ENCODE measurements at regions not wholly inside any gene's neighbourhood (a gene's known extent, or its start where the extent isn't known, plus 50 kb on each side); places are given as distances from the start of the nearest gene placed in this dataset.

DNA sequence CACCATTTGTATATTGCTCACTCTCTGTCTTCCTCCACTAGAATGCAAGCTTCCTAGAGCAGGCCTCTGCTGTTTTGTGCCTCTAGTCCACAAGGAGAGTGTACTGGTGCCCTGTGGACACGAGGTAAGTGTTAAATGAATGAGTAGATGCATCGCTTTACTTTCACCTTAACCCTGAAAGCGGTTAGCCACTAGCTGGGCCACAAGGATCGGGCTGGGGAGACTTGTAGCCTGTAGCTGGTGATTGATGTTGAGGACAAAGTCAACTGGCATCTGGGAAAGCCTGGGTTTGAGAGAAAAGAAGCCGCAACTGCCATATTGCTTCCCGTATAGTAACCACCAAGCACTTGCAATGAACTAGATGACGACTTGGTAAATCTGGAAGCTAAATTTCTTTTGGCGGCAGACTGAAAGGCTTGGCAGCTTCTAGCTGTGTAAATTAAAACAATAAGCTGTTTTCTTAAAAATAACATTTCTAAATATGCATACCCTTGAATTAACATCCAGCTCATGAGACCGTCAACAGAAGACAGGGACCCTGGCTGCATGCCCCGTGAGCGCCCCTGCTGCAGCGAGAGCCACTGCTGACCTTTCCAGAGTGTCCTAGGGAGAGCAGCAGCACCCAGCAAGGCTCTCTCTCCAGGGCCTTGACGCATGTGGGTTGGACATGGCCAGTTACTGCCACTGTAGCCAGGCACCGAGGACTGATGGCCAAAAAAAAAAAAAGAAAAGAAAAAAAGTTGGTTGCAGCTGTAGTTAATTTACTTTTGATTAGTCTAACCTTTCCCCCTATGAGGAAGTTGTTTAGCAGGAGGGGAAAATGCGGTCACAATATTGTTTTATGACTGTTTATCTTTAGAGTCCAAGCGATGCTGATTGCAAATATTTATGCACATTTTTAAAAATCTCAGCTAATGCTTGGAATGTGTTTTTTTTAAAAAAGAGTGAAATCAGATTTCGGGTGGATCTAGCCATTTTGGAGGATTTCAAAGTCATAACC is 315.1 kb downstream of the TFAP2C start:
- H3K4me3 ChIP-seq (replicated peaks; ENCODE audit: low read depth, low read length), result no peak overlapping the region
- H3K36me3 ChIP-seq (ENCODE audit: control insufficient read depth, insufficient read depth, low read length), result no peaks in the 10 kb centered on the region
- TF ChIP-seq, protein P1, sequence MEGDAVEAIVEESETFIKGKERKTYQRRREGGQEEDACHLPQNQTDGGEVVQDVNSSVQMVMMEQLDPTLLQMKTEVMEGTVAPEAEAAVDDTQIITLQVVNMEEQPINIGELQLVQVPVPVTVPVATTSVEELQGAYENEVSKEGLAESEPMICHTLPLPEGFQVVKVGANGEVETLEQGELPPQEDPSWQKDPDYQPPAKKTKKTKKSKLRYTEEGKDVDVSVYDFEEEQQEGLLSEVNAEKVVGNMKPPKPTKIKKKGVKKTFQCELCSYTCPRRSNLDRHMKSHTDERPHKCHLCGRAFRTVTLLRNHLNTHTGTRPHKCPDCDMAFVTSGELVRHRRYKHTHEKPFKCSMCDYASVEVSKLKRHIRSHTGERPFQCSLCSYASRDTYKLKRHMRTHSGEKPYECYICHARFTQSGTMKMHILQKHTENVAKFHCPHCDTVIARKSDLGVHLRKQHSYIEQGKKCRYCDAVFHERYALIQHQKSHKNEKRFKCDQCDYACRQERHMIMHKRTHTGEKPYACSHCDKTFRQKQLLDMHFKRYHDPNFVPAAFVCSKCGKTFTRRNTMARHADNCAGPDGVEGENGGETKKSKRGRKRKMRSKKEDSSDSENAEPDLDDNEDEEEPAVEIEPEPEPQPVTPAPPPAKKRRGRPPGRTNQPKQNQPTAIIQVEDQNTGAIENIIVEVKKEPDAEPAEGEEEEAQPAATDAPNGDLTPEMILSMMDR (IDR thresholded peaks at IDR 0.05; ENCODE audit: insufficient read depth, low read length, poor library complexity, severe bottlenecking), result no peak
- DNase-seq (ENCODE audit: extremely low read depth, insufficient read length), result no peak
- no peaks in the 10 kb centered on the region; the same call in 1 of the 2 replicates for H3K27me3 ChIP-seq (replicated peaks; ENCODE audit: control insufficient read depth, insufficient read depth, low read length)

GRCh38 chr20:56945057-56945456 is 316.0 kb downstream of the TFAP2C start:
- DNase-seq (ENCODE audit: extremely low read depth, insufficient read length), result no peak
- Histone ChIP-seq H3K27me3 (replicated peaks; ENCODE audit: control insufficient read depth, insufficient read depth, low read length) (no peaks in the 10 kb centered on the region; the same call in 1 of the 2 replicates), H3K36me3 (ENCODE audit: control insufficient read depth, insufficient read depth, low read length) (no peaks in the 10 kb centered on the region), H3K4me3 (replicated peaks; ENCODE audit: low read depth, low read length) (no peak overlapping the region)
- TF ChIP-seq, protein P1 (IDR thresholded peaks at IDR 0.05; ENCODE audit: insufficient read depth, low read length, poor library complexity, severe bottlenecking), result no peak

DNA sequence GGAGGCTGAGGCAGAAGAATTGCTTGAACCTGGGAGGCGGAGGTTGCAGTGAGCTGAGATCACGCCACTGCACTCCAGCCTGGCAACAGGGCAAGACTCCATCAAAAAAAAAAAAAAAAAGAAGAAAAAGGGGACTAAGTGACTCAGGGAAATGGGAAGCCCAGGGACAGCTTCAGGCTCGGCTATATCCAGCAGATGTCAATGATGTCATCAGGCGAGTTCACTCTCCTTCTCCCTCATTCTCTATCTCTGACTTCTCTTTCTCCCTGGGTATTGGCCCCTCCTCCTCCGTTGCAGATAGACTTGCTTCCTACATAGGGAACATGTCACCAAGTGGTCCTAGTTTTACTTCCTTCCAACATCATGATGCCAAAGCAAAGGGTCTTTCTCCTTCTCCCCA is 316.8 kb downstream of the TFAP2C start:
- no peaks in the 10 kb centered on the region; the same call in 1 of the 2 replicates for H3K27me3 ChIP-seq (replicated peaks; ENCODE audit: control insufficient read depth, insufficient read depth, low read length)
- H3K36me3 ChIP-seq (ENCODE audit: control insufficient read depth, insufficient read depth, low read length), result no peaks in the 10 kb centered on the region
- no peak overlapping the region for H3K4me3 ChIP-seq (replicated peaks; ENCODE audit: low read depth, low read length)
- TF ChIP-seq, protein P1 (IDR thresholded peaks at IDR 0.05; ENCODE audit: insufficient read depth, low read length, poor library complexity, severe bottlenecking), result no peak
- no peak for DNase-seq (ENCODE audit: extremely low read depth, insufficient read length)

- DNase-seq (ENCODE audit: extremely low read depth, insufficient read length), result no peak
- no peaks in the 10 kb centered on the region for H3K36me3 ChIP-seq (ENCODE audit: control insufficient read depth, insufficient read depth, low read length)
- TF ChIP-seq, protein P1 (IDR thresholded peaks at IDR 0.05; ENCODE audit: insufficient read depth, low read length, poor library complexity, severe bottlenecking), result no peak
- H3K27me3 ChIP-seq (replicated peaks; ENCODE audit: control insufficient read depth, insufficient read depth, low read length), result no peaks in the 10 kb centered on the region; the same call in 1 of the 2 replicates
- H3K4me3 ChIP-seq (replicated peaks; ENCODE audit: low read depth, low read length), result no peak overlapping the region
Measured at GRCh38 chr20:56949318-56949717, 317.1 kb downstream of the BMP7 start.

DNA sequence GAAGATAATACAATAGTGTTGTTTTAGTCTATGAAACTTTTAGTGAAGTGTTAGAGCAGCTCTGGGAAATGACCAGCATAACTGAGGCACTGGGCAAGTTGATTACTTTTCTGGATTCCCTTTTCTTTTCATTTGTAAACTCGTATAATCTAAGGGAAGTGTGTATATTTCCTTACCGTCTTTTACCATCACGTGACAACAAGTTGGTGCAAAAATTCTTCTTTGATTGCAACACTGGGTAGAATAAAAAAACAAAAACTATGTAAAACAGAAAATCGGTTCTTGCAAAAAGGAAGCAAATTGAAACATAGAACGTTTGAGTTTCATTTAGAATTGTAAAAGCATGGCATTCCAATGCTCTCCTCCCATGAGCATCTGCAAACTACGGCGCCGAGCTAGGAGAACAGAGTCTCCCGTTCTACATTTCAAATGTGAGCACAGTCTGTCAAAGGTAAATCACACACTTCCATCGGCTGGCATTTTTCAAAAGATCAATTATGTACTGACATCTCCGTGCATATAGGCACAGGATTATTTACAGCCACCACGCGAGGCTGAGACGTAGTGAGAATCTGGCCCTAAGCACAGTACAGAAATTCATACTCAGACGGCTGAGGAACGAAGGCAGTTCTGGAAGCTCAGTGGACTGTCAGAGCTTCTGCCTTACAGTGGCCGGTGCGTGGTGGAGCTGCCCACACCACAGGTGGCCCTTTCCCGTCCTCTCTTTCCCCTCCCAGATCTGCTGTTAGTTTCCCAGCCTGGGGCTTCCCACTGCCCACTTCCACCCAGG is 314.0 kb downstream of the BMP7 start:
- Histone ChIP-seq H3K4me3 (replicated peaks; ENCODE audit: low read depth, low read length) (no peak overlapping the region), H3K27me3 (replicated peaks; ENCODE audit: control insufficient read depth, insufficient read depth, low read length) (no peaks in the 10 kb centered on the region), H3K36me3 (ENCODE audit: control insufficient read depth, insufficient read depth, low read length) (no peaks in the 10 kb centered on the region)
- TF ChIP-seq, protein P1 (IDR thresholded peaks at IDR 0.05; ENCODE audit: insufficient read depth, low read length, poor library complexity, severe bottlenecking), result no peak
- no peak for DNase-seq (ENCODE audit: extremely low read depth, insufficient read length)

All from GM06990 (cell line).